GM19397 (cell line): ENCODE measurements at regions not wholly inside any gene's neighbourhood (a gene's known extent, or its start where the extent isn't known, plus 50 kb on each side); places are given as distances from the start of the nearest gene placed in this dataset.

ENCODE experiments used
- ATAC-seq: cut with Tn5 transposase; IDR thresholded peaks from one replicate; pipeline ENCODE4 v1.9.1; 2021; ENCODE audit warnings: mild to moderate bottlenecking, moderate library complexity; ENCODE audit not compliant: unreplicated experiment

DNA sequence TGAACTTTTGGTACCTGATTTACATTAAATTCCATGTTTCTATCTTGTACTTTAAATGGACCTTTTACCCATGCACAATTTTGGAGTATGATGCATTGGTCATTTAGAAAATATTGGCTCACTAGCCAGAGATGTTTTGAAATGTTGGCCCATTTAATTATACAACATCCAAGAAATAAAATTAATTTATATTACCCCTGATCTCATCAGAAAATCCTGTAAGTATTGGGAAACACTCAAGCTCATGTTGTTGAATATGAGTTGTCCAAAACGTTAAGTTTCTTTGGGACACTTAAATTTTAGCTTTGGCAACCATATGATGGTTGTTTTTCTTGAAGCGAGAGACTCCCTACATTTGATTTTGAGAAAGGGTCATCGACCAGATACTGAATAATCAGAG is 492.7 kb downstream of the RPS24 start:
- ATAC-seq, result no peak

DNA sequence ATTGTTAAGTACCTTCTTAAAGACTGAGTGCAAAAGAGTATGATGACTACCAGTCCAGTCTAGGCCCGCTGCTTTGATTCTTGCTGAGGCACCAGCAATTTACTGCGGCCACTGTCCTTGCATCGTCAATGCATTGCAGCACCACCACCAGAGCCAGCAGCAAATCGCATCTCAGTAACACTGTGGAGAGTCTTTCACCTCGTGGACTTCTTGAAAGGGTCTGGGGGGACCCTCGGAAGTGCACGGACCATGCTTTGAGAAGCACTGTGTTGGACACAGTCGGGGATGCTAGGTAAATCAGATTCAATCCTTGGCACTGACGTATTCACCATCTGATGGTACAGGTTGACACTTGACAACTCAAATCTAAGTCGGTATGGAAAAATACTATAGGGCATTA is 493.6 kb downstream of the RPS24 start:
- ATAC-seq, result no peak

DNA sequence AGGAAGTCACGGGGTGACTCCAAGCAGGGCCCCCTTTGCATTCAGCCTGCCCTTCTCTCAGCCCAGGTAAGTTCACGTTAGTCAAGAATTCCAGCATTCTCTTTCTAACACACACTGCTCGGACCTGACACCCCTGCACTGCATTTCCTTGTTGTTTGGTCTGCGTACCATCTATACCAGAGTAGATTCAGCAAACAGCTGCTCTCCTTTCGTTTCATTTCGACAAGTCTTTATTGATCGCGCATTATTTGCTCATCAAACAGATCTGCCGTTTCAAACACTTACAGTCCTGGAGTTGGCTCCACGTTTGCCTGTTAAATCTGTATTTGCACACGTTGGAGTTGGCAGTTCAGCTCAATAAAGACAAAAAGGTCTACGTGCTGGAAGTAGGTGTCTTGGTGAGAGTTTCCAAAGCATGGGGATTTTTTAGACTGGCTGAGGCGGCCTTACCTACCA is 495.1 kb downstream of the RPS24 start:
- no peak for ATAC-seq

DNA sequence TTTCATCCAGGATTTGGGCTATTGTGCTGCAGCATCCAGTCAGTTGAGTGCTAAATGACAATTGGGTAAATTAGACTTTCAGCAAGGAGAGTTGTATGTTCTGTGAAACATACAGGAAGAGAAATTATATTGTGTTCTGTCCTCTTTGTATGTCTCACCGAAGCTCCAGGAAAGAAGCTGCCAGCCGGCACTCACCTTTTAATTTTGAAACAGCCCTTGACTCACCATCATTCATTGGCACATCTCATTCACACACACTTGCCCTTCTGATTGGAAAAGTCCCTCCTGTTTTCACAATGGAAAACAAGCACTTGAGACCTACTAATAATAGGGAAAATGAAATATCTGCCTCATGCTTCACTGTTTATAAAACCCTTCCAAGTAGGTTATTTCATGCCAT is 495.6 kb downstream of the RPS24 start:
- no peak for ATAC-seq

DNA sequence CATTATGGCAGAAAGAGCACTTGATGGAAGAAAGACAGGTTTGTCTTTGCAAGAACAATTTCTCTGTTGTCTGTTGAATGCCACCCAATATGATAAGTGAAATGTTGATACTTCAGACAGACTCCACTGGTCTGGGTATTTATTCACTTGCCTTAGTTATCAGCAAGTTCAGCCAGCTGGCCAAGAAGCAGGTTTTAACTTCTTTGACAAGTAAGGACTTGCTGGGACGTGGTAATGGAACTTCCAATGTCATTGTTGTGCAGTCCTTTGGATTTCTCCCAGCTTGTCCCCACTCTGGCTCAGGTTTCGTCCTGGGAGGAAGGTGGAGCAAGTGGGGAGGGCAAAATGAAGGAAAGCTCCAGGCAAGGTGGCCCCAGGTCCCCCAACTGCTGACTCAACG is 497.4 kb downstream of the RPS24 start:
- ATAC-seq, result no peak

DNA sequence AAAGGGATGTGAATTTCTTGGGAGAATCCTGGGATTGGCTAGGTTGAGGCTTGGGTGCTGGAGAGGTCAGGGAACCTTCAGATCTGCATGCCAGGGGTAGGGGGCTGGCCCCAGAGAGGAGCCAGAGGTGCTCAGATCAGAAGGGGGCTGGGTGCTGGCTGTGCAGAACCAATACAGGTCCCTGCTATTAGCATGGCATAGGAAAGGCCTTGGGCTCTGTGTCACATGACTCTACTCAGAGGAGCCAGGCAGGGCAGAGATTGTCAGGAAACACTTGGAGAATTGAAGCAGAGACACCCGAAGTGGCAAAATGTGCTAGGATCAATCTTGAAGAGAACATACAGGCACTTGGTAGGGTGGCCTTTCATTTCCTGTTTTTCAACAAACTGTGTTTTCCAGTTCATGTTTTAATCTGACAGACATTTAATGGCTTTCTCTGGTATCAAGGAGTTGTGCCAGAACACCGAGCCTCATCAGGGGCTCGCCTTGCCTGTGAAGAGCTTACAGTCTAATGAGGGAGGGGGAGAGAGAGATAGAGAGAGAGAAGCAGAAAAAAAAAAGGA is 498.9 kb downstream of the RPS24 start:
- ATAC-seq, result no peak

DNA sequence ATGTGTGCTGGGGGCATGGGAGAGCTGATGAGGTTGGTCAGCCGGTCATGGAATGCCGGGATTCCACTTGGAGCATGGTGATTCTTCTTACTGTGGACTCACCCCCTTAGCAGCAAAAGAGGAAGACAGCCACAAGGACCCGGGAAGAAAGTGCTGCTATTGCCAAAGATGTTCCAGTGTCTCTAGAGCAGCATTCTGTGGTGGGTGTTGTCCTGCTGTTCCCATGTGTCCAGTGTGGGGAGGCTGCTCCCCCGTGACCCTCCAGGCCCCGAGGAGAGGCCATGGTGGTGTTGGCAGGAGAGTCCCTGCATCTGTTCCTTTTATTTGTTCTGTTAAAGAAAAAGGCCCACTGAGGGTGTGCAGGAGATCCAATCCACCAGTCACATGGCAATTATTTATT is 499.4 kb downstream of the RPS24 start:
- ATAC-seq, result no peak

DNA sequence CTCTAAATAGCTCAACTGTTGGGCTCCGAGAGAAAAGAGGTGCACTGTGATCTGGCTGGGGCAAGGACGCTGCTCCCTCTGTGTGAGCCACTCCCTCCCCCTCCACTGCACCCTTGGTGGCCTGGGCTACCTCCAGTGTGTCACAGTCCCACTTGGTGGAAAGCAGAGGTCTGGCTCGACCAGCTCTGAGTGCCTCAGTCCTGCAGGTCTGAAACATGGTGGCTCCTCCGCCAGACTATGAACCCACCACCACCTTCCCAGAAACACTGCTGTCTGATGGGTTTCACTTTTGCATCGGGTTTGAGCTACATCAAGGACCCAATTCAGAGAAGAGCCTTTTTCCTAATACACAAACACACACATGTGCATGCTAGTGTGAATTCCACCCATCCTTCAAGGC is 500.1 kb downstream of the RPS24 start:
- no peak for ATAC-seq

DNA sequence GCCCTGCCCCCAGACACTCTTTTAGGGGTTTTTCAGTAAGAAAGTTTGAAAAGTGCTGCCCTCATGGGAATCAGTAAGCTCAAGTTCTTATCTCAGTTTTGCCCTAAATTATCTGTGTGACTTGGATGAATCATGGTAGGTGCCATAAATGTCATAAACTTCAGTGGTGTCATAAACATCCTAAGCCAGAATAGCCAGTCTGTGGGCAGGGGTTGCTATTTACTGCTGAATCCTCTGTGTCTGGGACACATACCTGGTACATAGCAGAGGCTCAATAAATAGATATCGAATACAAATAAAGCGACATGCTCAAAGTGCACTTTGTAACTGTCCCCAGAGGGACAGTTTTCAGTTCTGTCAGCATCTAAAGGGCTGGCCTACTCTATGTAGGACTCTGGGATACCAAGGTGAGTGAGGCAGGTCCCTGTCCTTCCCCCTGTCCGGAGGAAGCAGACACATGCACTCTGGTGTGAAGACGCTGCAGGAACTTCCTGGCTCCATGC is 502.1 kb downstream of the RPS24 start:
- ATAC-seq, result no peak

DNA sequence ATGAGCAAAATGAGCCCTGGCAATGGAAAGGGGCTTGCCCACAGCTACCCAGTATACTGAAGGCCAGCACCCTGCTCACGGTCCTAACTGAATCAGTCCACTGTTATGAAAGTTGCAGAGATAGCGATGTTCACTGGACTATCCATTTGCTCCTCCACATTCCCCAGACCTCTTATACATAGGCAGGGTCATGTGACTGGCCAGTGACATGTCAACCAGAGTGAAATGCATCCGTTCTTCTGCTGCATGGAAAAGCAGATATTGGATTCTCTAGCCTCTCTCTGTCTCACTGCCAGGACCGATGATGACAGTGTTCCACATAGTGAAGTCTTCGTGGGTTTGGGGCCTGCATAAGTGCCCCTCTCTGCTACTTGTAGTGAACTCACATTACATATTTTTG is 503.4 kb downstream of the RPS24 start:
- ATAC-seq, result no peak

DNA sequence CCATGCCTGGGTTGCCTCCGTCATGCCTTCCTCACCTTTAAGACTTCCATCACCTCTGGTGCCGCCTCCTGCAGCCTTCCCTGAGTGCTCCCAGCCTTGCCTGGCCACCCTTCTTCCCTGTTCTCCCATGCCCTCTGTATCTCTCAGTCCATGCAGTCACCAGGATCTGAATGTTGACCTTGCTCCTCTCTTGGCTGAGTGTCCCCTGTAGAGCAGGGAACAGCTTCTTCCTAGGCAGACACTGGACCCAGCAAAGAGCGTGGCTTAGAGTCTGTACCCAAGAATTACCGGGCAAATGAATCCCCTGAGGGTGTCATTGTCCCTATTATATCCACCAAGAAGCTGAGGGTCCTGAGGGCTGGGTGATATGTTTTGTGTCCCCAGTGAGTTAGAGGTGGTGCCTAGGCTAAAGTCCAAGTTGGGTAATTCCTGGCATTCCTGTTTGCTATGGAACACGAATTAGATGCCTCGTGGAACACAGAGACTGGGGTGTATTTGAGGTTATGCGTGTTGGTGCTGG is 505.6 kb downstream of the RPS24 start:
- no peak for ATAC-seq

DNA sequence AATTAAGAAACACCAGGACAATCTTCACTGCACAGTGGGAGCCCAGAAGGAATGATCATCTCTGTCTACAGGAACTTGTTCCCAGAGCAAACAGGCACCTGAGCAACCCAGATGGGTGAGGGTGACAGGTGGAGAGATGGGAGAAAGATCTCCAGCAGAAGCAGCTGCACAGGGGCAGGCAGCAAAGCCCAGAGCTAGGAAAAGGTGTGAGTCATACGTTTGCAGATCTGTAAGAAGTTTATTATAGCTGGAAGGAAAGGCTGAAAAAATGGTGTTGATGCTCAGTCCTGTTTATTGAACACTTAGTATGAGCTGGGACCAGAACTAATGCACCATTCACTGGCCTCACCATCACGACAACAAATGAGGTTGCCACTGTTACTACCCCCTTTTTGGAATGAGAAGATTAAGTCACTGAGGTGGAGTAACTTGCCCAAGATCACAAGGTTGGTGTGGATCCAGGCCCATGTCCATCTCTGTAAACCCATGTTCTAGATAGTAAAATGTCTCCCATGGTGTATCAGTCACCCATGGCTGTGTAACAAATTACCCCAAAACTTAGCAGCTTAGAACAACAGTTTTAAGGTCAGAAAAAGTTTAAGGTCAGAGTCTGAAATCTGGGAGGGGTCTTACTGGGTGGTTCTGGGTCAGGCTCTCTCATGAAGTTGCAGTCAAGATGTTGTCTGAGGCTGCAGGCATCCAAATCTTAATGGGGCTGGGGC is 506.9 kb downstream of the RPS24 start:
- no peak for ATAC-seq

DNA sequence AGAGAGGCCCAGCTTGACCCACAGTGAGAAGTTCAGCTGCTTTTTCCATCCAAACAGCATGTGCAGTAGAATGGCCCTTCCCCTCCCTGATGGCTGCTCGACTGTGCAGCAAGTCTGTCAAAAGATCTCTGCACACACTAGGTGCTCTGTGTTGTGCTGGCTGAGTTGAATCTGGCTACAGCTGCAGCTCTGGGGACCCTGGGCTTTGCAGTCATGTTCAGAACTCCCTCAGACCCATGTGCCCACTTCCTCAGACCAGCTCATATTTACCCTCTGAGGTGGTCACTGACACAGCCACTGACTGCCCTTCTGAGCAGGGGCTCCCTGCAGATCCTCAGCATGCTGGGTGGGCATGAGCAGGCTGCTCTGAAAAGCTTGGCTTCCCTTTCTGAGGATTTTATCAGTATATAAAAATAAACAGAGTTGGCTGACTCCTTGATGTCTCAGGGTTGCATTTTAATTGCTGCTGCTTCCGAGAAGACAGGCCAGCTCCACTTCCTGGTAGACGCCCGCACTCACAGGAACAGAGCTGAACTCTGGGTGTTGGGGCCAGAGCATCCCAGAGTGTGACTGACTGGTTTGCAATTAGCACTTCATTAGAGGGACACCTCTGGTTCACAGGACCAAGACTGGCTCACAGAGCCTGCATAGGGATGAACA is 507.9 kb downstream of the RPS24 start:
- ATAC-seq, result no peak

DNA sequence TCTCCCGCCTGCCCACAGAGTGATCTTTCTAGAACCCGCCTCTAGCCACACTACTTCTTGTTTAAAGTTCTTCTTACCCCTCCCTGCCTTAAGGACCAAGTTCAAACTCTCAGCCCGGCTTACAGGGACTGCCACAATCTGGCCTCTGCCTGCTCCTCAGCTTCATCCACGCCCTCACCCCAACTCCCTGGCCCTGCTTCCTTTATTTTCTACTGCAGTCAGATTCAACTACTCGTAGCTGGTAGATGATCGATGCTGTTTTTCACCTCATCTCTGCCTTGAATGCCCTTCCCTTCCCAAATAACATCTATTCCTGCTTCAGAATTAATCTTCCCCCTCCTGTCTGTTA is 508.5 kb downstream of the RPS24 start:
- no peak for ATAC-seq

DNA sequence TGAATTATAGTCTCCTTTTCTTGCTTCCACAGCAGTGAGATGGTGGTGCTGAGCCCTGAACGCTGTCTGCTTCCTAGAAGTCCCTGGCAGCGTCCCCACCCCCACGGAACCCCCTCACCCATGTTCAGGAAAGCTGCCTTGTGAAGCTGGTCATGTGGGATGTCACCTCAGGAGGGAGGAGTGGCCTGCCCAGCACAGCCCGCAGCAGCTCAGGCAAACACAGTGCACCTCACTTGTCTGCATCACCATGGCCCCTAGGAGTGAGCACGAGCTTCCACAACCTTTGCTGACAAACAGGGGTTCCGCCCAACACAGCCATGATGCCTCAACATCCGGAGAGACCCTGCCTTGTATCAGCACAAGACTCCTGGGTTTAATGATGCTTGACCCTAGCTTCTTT is 508.9 kb downstream of the RPS24 start:
- no peak for ATAC-seq

DNA sequence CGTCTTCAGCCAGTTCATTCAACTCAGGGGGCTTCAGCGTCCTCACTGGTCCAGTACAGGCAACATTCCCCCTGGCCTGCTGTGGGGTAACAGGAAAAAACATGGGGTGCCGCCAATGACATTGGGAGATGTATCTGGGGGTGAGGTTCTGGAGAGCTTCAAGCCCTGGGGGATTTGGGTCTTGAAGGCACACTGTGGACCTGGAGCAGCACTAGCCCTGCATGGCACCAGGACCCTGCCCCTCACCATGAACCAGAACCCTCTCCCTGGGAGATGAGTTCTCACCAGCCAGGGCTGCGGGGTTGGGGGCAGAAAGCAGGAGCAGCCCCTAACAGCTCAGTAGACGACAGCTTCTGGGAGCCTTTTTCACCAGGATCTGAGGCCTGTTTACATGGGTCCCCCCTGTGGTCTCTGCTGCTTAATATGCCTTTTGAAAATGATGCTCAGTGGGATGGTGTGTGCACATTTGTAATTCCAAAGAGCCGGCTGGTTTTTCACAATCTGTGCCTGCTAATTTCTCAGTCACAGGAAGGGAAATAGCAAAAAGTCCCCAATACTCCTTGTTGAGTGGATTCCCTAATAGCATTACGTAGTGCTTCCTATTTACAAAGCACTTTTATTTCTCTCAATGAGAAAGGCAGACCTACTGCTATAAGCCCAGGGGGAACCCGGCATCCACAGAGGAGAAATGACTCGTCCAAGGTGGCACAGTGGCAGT is 509.5 kb downstream of the RPS24 start:
- ATAC-seq, result no peak

DNA sequence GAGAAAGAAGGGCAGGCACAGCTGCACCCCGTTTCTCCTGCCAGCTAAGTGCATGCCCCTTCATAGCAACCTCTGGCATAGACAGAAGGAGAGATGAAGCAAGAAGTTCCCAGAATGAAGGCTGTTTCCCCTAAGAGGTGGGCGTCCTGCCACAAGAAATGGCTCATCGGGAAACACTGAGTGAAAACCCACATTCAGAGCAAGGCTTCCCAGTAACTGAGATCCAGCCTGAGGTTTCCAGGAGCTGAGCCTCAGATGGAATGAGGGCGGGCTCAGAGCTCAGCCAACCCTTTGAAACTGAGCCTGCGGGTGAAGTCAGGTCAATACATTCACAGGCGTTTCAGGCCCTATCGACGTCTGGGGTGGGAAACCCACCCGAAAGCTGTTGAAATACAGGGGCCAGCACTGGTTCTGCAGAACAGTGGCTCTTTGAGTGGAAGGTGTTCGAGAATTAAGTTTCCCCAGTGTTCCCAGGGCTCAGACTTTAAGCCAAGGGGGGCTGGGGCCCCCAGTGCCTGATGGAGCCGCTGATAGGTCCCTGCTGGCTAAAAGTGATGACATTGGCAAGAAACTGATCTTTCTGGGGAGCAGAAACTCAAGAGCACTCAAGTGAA is 510.2 kb downstream of the RPS24 start:
- ATAC-seq, result no peak

DNA sequence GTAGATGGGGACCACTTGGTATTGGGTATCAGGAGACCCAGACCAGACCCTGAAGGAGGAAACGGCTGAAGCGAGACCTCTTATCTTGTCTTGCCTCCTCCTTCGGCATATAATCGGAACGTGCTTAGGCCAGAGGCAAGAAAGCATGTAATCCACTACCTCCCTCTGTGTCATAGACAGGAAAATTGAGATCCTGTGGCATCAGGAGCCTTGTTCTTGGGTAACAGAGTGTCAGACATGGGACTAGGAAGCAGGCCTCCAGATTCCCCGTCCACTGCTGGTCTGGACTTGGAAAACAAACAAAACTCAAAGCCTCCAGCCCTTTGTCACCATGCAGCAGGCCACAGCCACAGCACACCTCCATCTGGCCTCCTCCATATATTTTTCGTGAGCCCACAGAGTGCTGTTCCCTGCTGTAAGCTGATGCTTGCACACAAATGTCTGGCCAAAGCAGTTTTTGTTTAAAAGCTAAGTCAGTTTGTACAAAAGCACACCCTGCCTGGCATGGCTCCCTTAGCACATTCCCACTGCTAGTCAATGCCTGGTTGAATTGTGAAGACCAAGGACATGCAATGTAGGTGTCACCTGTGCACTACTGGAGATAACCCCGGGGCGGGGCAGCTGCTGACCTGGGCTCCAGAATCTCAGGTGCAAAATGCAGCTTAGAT is 510.9 kb downstream of the RPS24 start:
- ATAC-seq, result no peak

DNA sequence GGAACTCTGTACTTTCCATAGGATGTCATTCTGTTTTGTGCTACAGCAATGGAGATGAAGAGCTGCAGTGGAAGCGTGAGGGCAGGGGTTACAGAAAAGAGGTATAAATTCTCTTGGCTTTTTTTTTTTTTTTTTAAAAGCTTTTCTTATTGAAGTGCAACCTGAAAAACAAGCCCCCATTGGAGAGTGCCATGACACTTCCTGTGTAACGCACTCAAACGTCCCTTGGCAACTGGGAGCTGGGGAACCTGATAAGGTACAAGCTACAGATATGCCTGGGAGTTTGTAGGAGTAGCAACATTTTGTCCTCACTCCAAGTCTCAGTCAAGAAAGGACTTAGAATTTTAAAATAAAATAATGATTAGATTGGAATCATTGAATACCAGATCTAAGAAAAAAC is 512.1 kb downstream of the RPS24 start:
- ATAC-seq, result no peak

DNA sequence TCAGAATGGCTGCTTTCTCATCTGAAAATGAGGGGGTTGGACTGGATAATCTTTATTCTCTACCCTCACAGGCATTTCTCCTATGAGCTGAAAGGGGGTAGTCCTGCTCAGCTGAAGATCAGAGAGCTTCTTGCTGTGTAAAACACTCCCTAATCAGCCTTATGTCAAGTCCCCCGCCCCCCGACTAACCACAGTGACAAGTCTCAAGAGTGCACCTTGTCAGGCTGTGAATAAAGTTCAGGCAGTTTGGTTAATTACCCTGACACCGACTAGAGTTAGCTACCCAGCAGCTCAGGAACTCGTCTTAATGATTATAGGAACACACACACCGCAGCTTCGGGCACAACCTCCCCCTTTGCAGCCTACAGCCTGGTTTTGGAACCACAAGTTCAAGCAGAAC is 513.7 kb downstream of the RPS24 start:
- no peak for ATAC-seq

DNA sequence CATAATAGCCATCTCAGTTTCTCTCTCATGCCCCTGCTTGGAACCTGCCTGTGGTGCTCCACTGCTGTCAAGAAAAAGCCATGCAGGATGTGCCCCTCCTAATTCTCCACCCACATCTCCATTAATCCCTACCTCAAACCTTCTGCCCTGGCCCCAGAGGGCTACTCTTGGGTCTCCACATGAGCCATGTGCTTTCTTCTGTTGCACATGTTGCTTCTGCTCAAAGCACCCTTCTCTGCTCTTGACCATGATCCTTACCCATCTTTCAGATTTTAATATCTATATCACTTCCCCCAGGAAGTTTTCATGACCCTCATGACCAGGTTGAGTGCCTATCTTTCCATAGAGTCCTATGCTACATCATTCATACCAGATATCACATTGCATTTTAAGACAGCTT is 514.2 kb downstream of the RPS24 start:
- ATAC-seq, result no peak
